Brain microvascular endothelial cell (primary cell): ENCODE measurements at regions not wholly inside any gene's neighbourhood (a gene's known extent, or its start where the extent isn't known, plus 50 kb on each side); places are given as distances from the start of the nearest gene placed in this dataset.

Experiments used
- DNase-seq: peaks from one replicate; pipeline ENCODE4 v3.0.0-alpha.2; 2020
- H3K27ac ChIP-seq: fragments of 250-450 bp; sonication (Bioruptor Pico); 2 replicates; pipeline ENCODE4 v1.5.1; 2020; ENCODE audit warnings: mild to moderate bottlenecking, moderate library complexity
- H3K27me3 ChIP-seq: fragments of 250-450 bp; sonication (Bioruptor Pico); replicated peaks from 2 replicates; pipeline ENCODE4 v1.5.1; 2020; ENCODE audit warnings: mild to moderate bottlenecking
- H3K36me3 ChIP-seq: fragments of 250-450 bp; sonication (Bioruptor Pico); replicated peaks from 2 replicates; pipeline ENCODE4 v1.5.1; 2020; ENCODE audit warnings: mild to moderate bottlenecking
- H3K4me3 ChIP-seq: 2 replicates; pipeline ENCODE4 v1.5.1; 2011; ENCODE audit warnings: low read depth, mild to moderate bottlenecking, control low read depth, low read length, moderate library complexity
- in situ Hi-C: cut with HindIII; loops from 2 replicates; pipeline ENCODE4 v1.10.0; 2017; ENCODE audit warnings: low sequenced_read_pairs, low pct_ligation_motif_present
- TF ChIP-seq, protein P1 (sequence below): IDR thresholded peaks from 2 replicates; pipeline ENCODE4 v1.5.1; 2011; ENCODE audit warnings: low read depth, mild to moderate bottlenecking, moderate library complexity, low read length, control low read depth, inconsistent platforms; ENCODE audit errors: missing control alignments

DNA sequence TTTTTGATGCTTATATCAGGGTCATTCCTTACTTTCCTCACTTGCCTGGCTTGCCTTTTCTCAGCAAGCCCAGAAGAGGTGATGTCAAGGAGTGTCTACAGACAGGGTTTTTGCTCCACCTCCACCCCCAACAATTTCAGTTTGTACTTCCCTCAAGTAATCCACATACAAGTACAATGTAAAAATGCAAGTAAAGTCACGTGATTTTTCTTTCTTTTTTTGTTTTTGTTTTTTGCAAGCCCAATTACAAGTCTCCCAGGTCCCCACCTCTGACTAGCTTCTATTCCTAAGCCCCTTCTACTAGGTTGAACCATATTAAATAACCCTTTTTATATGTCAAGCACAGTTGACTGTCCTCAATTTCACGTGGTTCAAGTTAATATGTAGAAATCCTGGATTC, 579.6 kb downstream of the DIAPH3 start:
- in situ Hi-C loops, result no loop called here
- TF ChIP-seq, protein P1, sequence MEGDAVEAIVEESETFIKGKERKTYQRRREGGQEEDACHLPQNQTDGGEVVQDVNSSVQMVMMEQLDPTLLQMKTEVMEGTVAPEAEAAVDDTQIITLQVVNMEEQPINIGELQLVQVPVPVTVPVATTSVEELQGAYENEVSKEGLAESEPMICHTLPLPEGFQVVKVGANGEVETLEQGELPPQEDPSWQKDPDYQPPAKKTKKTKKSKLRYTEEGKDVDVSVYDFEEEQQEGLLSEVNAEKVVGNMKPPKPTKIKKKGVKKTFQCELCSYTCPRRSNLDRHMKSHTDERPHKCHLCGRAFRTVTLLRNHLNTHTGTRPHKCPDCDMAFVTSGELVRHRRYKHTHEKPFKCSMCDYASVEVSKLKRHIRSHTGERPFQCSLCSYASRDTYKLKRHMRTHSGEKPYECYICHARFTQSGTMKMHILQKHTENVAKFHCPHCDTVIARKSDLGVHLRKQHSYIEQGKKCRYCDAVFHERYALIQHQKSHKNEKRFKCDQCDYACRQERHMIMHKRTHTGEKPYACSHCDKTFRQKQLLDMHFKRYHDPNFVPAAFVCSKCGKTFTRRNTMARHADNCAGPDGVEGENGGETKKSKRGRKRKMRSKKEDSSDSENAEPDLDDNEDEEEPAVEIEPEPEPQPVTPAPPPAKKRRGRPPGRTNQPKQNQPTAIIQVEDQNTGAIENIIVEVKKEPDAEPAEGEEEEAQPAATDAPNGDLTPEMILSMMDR, result no peak
- no peak for DNase-seq
- Histone ChIP-seq H3K4me3 (no peak overlapping the region), H3K27me3 (no peaks in the 10 kb centered on the region), H3K36me3 (no peaks in the 10 kb centered on the region), H3K27ac (no peak overlapping the region)

DNA sequence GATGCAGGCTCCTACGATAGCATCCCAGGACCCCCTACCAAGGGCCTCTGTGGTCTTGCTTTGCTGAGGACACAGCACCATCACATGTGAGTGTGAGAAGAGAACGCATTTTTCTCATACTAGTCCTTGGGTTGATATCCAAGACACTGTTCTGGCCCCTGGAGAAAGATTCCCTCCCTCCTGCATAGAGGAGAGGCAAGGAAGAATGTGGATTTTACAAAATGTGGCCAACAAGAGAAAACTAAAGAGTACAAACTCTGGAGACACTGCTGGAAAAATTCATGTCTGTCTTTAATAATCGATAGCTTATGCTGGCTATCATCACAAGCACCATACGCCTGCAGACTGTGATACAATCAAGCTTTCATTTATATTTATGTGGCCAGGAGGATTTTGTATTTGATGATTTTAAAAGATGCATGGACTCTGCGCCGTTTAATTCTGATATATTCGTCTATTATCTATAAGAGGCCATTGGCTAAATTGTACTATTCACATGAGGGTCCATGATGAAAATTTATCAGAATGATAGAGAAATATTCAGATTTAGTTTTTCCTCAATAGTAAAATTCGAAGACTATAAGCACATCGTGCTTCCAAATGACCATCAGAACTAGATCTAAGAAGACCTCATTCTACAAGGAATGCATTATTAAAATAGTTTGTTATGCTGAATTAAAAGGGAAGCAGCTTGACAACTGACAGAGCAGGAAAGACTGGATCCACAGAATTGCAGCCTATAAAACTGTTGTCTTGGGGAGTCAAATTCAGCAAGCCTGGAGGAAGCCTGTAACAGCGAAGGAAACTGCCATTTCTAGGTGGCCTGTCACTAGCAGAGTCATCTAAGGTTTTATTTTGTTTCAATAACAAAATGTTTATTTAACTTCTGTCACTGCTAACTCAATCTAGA, 578.7 kb downstream of the DIAPH3 start:
- H3K27ac ChIP-seq, result no peak overlapping the region
- H3K4me3 ChIP-seq, result no peak overlapping the region
- no peaks in the 10 kb centered on the region for H3K36me3 ChIP-seq
- TF ChIP-seq, protein P1, result no peak
- no peaks in the 10 kb centered on the region for H3K27me3 ChIP-seq
- in situ Hi-C loops, result no loop called here
- DNase-seq, result no peak

DNA sequence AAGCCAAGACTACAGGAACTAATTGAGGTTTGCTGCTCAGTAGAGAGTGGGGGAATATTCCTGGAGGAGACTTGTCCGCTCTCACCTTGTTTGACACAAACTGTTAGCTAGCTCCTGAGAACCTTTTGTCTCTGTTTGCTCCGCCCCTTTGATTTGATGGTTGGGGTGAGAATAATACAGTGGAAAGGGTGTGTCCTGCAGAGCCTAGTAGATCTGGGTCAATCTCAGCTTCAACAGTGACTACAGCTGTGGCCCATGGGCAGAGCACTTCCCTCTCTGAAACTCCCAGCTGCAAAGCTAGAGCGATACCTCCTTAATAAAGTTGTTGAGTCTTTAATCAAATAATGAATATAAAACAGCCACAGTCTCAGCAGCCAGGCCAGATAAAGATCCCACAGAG, 576.7 kb downstream of the DIAPH3 start:
- Histone ChIP-seq H3K4me3 (no peak overlapping the region), H3K36me3 (no peaks in the 10 kb centered on the region), H3K27ac (no peak overlapping the region), H3K27me3 (no peaks in the 10 kb centered on the region)
- DNase-seq, result no peak
- in situ Hi-C loops, result no loop called here
- TF ChIP-seq, protein P1, result no peak

DNA sequence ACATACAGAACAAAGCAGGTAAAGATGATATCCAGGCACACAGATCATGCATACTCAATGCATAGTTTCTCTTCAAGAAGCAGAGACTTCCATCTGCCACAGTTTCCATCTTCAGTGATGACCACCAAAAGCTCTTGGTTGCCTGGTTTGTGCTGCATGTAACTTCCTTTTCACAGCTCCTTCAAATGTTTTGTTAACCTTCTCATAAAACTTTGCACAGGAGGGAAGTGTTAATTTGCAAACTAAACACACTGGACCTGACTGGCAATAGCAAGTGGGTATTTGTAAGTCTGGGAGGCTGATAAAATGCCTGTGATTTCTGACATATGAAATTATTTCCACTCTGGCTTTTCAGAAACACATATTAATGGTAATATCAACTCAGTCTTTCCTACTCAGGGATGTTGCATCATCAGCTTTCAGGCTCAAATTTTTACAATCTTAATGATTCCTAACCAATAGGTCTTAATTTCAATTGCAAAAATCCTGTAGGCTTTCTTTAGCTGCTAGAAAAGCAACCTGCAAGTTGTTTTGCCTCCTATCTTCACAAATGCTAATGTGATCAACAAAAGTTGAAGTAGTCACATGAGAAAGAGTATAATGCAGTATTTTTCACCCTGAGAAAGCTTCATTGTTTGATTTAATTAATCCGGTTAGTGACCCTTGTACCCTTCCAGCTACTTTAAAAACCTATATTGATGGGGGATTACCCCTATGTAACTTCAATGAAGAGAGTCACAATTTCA, 575.6 kb downstream of the DIAPH3 start:
- TF ChIP-seq, protein P1, result no peak
- in situ Hi-C loops, result no loop called here

DNA sequence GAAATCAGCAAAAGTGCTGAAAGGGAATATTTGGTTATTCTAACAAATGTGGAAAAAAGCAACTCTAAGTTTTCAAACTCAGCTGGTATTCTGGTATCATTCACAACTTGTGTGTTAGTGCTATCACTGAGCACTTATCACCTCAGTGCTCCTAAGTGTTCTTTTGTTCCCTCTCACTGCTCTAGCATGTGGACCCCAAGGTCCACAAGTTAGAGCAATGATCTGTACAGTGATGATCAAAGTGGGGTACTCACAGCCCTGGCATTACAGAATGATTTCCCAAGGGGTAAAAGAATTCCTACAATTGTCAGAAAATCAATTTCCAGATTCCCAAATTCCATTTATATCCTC, 575.0 kb downstream of the DIAPH3 start:
- in situ Hi-C loops, result no loop called here
- Histone ChIP-seq H3K4me3 (no peak overlapping the region), H3K36me3 (no peaks in the 10 kb centered on the region), H3K27ac (no peak overlapping the region), H3K27me3 (no peaks in the 10 kb centered on the region)
- TF ChIP-seq, protein P1, result no peak
- DNase-seq, result no peak

More for the DNA sequence above, 575.6 kb downstream of the DIAPH3 start:
- DNase-seq, result no peak
- Histone ChIP-seq H3K27me3 (no peaks in the 10 kb centered on the region), H3K4me3 (no peak overlapping the region), H3K27ac (no peak overlapping the region), H3K36me3 (no peaks in the 10 kb centered on the region)
